NCI-H2029 treated with DMSO at 0.1 percent for 48 hours (cell line): ENCODE measurements at regions not wholly inside any gene's neighbourhood (a gene's known extent, or its start where the extent isn't known, plus 50 kb on each side); places are given as distances from the start of the nearest gene placed in this dataset.
"Not testable (repeated sequence)": the region's sequence is repeated elsewhere in the genome, so short reads cannot be mapped to it uniquely, and the experiment has no call there.

ENCODE experiments used
- DNase-seq: peaks from one replicate; lab custom pipeline; 2025; lab: John Stamatoyannopoulos, UW

DNA sequence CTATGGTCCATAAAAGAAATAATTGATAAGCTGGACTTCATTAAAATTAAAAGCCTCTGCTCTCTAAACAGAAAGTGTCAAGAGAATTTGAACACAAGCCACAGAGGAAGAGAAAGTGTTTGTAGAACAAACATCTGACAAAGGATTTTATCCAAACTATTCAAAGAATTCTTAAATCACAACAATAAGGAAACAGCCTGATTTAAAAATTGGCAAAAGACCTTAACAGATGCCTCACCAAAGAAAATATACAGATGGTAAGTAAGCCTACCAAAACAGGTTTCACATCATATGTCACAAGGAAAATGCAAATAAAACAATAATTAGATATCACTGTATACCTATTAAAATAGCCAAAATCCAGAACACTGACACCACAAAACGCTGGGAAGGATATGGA is 612.0 kb downstream of the TTLL7 start:
- DNase-seq = not testable (repeated sequence)

DNA sequence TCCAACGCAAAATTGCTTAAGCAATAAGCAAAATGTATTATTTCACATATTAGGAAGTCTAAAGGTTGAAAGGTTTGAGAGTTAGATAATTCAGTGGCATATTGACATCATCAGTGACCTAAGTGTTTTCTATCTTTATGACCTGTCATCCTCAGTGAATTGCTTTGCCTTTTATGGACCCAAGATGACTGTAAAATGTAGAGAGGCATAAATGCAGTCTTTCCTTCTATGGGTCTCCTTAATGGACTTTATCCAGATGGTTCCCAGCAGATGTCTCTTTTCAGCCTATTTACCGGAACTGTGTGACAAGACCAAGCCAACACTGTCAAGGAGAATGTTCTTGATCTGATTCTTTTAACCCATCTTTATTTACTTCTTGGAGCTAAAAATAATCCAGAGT is 615.8 kb downstream of the TTLL7 start:
- not testable (repeated sequence) for DNase-seq

DNA sequence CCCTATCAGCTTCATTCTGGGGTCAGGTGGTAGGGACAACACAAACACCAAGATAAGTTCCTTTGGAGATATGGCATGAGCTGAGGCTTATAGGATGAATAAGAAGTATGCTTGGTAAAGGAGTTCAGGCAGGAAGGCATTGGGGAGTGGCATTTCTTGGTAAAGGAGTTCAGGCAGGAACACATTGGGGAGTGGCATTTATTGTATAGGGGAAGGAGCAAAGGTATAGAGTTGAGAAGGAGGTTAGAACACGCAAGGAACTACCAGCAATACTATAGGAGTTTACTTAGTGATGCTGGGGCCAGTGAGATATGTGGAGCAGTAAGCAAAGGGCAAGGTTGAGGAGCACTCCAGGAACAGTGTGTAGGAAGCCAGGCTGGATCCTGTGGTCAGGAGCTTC is 625.9 kb downstream of the TTLL7 start:
- DNase-seq = not testable (repeated sequence)

DNA sequence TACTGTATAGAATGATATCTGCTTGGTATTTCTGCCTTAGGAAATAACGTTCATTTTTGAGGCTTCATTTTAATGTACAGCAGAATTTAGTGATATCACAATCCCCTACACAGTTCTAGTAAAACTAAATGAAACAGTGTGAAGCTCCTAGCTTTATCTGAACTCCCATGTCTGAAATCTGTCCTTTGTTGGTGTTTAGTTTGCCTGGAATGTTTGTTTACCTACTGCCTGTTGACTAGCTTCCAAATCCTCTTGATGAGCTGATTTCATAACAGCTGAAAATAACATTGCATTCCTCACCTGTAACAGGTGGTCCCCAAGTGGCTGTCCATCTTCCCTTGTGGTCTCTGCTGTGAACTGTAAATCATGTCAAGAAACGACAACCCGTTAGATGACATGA is 629.1 kb downstream of the TTLL7 start:
- peak; percentile 2 for DNase-seq

DNA sequence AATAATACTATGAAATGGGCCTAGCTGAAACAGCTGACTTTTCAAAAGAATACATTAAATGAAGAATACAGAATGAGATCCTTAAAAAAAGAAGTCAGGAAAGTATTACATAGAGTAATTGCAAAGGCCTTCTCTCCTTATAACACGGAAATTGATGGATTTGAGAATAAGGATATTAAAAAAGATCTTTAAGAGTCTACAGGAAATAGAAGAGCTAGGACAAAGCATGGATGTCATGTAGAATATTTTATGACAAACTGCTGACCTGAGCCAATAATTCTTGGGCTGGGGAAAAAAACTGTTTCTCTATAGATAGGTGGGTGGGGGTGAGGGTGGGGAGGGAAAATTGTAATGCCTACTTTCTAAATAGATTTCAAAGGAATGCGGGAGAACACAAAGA is 633.6 kb downstream of the TTLL7 start:
- DNase-seq = not testable (repeated sequence)

DNA sequence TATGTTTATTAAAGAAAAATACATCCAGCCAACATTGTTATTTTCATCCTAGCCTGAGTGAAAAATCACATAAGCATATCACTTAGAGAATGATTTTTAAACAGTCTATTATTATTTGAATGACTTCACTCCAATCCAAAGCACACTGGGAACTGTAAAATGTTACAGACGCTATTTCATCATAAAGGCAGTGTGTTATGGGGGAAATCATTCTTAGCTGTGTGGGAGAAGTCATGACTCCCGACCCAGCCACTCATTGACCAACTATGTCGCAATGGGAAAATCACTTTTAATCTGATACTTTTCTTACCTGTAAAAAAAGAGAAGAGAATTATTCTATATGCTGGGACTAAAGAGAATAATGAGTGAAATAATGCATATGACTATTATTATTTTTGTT is 653.6 kb downstream of the TTLL7 start:
- DNase-seq = not testable (repeated sequence)

DNA sequence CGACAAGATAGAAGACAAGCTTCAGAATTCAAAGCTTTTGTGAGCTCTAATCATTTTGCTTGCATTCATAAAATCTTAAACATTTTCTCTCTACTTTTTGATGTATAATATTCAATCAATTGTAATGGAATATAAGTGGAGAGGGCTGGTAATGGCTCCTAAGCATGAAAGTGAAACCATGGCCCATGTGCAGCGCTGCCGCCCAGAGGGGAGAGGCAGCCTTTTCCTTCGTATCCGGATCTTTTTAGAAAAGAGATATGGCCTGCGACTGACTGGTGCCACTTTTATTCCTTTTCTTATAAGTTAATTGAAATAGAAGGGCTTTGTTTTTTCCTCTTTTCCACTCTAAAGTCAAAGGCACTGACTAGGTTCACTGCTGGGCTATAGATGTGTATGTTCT is 655.2 kb downstream of the TTLL7 start:
- DNase-seq = not testable (repeated sequence)

DNA sequence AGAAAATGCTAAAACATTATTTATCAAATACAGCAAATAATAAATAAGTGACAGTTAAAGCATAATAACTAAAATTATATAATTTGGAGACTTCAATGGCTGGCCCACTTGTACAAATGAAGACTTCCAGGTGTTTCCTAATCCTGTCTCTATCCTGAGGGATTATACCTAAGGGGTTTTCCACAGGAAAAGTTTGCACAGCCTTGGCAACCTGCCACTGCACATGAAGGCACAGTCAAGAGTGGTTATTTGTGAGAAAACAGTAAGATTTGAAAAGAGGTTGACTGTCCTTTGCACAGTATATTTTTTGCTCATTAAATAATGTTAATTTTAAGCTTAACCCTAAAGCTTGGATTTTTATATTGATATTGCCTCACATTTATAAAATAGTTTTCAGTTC is 655.9 kb downstream of the TTLL7 start:
- DNase-seq = not testable (repeated sequence)

DNA sequence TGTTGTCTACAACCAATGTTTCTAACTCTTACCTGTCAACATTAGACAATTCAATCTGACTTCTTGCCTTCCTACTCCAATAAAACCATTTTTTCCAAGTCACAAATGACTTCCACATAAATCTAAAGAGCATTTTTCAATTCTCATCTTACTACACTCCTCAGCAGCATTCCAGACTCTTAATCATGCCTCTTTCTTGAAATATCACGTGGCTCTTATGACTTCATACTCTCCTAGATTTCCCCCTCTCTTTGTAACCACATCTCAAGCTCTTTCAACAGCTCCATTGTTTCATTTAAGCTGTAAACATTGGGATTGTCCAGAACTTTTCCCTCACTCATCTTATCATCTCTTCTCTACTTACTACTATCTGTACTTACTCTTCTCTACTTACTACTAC is 666.6 kb downstream of the TTLL7 start:
- not testable (repeated sequence) for DNase-seq

DNA sequence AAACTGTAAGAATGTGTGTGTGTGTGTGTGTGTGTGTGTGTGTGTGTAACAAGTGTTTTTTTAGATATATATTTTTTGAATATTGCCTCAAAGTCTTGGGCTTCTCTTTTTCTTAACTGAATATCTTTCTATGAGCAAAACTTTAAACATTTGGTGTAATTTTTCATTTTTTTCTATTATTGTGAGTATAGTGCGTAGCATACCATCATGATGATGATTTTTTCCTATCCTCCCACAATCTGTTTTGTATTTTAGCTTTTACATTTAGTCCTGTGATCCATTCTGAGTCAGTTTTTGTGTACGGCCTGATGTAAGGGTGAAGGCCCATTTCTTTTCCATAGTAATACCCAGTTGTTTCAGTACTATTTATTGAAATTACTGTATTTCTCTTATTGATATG is 680.6 kb downstream of the TTLL7 start:
- no peak for DNase-seq

DNA sequence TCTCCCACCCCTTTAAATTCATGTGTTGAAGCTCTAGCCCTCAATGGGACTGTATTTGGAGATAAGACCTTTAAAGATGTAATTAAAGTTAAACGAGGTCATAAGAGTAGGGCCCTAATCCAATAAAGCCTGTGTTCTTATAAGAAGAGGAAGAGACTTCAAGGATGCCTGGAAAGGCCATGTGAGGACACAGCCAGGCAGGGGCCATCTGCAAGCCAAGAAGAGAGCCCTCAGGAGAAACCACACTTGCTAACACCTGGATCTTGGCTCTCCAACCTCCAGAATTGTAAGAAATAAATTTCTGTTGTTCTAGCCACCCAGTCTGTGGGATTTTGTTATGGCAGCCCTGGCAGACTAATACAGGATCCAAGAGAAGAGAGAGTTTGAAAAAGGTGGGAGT is 683.5 kb downstream of the TTLL7 start:
- DNase-seq = not testable (repeated sequence)

DNA sequence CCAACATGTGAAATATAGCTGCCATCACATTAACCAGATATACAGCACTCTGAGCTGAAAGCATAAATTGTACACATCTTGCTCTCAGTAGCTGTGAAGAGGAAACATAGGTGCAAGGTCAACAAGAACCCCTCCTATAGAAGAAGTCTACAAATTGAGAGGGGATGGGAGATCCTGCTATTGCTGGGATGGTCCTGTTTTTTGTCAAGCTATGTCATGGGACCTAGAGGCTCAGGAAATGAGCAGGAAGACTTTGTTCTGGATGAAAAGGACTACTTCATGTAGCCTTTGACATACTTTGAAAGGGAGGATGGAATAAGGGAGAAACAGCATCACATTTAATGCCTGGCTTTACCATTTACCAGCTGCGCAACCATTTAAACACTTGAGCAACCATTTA is 688.8 kb downstream of the TTLL7 start:
- not testable (repeated sequence) for DNase-seq

DNA sequence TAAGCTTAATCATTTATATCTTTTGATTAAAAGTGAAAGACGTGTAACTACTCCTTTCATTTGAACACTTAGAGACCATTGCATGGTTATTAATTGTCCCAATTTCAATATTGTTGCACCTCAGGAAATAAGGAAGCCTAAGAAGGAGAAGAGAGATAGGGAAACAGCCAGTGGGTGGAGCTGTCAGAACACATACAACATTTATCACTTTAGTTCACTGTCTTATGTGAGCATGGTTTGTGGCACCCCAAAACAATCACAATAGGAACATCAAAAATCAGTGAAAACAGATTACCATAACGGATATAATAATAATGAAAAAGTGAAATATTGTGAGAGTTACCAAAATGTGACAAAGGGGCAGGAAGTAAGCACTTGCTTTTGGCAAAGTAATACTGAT is 689.9 kb downstream of the TTLL7 start:
- DNase-seq = not testable (repeated sequence)

DNA sequence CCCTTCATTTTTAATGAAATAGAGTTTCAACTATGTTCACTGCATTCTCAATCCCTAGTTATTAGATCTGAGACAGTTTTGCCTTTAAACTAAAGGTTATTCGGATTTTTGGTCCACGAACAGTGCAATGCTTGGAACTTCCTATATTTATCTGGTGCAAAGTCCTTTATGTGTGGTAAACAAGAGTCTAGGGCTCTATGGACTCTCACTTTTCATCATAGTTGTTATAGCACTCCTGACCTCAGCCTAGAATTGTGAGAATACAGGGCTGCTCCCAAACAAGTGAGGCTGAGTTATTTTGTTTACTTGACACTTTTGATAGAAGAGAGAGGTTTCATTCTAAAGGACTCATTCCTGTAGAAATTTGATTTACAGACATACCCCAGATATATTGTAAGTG is 692.1 kb downstream of the TTLL7 start:
- not testable (repeated sequence) for DNase-seq

DNA sequence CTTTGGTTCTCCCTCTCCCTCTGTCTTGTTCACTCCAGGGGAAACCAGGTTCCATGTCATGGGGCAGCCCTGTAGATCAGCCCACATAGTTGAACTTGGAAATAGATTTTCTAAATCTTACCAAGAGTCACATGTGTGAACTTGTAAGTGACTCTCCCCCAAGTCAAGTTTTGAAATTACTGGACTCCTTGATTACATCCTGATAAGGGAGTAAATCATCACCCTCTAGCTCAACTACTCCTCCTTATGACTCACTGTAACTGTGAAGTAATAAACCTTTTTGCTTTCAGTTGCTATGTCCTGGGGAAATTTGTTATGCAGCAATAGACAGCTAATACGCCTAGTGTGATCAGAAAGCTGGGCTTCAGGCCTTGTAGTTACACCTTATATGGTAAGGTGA is 703.3 kb downstream of the TTLL7 start:
- DNase-seq = not testable (repeated sequence)

DNA sequence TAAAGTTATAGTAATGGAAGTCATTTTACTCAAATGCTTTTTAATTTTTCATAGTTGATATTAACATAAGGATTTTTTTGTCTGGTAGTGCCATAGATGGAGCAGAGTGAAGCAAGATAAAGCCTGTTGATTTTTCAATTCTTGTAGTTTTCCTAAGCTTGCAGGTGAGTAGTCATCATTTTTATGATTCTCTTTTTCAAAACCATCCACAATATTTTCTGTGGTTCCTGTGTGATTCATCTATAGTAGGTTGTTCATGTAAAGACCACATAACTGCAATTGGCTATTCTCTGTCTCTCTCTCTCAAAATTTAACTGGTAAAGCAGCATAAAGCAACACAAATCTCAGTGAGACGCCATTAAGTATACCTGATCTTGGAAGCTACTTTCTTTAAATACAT is 711.5 kb downstream of the TTLL7 start:
- not testable (repeated sequence) for DNase-seq

DNA sequence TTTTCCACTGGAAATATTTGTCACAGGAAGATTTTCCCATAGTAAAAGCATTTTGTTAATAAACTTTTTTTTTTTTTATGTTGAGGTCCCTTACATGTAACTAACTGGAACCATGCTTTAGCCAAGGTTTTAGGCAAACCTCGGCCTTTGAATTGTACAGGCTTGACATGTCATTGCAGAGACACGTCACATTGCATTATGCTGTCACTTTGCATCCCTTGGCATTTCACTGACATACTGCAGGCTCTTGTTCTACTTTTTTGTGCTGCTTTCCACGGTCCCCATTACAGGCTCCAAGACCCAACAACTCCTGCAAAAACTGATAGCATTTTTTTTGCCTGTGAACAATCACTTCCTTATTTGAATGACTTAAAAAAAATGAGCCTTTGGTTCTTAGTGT is 724.3 kb downstream of the TTLL7 start:
- not testable (repeated sequence) for DNase-seq

DNA sequence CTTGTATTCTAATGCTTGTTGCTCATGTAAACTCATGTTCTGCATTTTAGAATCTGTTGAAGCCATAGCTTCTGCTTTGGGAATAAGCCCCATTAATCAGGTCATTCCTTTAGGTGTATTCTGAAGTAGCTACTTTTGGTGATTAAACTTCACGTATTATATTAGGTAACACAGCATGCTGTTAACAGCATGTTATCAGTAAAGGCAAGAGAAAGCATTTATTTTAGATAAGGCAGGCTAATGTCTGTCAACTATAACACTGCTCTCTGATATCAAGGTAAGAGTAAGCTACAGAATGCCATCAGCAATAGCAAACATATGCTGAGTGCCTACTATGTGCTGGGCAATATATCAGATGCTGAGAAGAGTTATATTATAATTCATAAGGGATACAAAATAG is 726.4 kb downstream of the TTLL7 start:
- DNase-seq = not testable (repeated sequence)

DNA sequence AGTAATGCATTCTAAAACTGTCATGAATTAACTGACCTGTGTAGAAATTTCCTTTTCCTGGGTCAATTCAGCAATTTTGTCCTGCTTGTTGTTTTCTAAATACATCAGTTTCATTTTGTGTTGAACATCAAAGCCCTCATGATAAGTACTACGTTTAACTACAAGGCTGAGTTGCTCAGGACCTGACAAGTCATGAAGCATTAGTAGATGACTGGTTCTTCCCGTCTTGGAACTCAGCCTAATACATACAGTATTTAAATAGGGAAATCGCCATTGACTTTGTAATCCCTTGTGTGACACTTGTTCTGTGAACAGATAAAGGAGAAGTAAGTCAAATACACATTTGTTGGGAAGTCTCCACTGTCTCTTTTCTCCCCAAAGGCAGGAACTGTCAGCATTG is 727.1 kb downstream of the TTLL7 start:
- DNase-seq = not testable (repeated sequence)

DNA sequence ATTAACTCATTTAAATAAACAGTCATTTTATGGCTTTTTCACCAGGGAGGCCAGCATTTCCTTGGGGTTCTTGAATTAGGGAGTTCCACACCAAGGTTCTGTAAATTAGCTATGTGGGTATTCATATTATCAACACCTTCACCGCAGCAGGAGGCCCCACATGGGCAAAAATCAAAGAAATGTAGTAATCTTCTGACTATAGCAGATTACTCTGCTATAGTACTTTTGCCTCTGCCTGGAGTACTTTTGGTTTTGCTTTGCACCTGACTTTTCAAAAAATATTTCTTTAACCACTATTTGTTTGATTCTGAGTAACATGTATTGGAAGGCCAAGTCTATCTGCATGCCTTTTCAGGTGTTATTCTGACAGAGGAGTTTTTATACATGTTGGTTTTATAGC is 728.1 kb downstream of the TTLL7 start:
- DNase-seq = not testable (repeated sequence)

DNA sequence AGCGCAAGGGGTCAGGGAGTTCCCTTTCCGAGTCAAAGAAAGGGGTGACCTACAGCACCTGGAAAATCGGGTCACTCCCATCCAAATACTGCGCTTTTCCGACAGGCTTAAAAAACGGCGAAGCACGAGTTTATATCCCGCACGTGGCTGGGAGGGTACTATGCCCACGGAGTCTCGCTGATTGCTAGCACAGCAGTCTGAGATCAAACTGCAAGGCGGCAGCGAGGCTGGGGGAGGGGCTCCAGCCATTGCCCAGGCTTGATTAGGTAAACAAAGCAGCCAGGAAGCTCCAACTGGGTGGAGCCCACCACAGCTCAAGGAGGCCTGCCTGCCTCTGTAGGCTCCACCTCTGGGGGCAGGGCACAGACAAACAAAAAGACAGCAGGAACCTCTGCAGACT is 735.1 kb downstream of the TTLL7 start:
- not testable (repeated sequence) for DNase-seq

DNA sequence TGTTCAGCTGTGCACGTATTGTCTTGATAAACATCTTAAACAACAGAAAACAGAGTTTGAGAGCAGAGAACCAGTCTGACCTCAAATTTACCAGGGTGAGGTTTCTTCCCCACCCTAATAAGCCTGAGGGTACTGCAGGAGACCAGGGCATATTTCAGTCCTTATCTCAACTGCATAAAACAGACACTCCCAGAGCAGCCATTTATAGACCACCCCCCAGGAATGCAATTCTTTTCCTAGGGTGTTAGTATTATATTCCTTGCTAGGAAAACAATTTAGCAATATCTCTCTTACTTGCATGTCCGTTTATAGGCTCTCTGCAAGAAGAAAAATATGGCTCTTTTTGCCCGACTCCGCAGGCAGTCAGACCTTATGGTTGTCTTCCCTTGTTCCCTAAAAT is 747.2 kb downstream of the TTLL7 start:
- DNase-seq = not testable (repeated sequence)

DNA sequence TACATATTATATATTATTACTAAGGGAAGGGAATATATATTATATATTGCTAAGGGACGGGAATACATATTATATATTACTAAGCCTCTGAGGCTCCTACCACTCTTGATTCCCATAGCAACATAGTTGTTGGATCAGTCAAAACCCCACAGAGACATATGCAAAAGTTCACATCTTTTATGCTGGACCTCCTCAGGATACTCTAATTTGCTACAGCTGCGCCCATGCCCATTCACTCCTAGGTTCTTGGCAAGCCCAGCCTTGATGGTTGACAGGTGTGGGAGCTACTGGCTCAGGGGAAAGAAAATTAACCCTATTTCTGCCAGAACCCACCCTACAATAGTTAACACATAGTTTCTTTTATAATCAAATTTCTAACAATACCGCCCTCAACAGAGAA is 752.2 kb downstream of the TTLL7 start:
- peak; percentile 23 for DNase-seq

DNA sequence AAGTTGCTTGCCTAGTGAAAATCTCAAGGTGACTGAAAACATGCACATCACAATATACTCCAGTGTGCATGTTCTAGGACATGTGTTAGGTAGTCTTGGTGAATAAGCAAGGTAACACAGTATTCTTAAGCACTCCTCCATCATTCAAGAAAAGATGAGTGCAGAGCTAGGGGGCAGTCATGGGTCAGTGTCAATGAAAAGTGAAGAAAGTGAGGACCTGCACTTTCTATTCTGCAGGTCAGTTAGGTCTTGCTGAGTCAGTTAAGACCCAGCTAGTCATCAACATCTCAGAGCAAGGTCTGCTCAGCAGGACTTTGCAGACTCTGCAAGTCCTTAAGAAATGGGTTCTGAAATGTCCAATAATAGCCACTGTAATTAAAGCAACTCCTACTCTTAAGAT is 754.1 kb downstream of the TTLL7 start:
- DNase-seq = not testable (repeated sequence)

DNA sequence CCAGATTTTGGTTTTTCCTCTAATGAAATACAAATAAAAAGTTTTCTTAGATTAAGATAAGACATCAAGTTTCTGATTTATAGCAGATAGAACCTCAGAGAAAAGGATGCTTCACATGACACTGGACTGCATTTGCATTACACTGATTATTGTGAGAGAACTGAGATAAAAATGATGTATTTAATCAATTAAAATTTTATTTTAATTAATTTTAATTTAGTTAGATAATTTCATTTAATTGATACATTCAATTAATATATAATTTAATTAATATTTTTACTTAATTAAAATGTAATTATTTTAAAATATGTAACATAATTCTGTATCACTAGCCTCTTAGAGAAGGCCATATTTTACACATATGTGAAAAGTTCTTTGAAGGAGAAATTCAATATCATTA is 759.4 kb downstream of the TTLL7 start:
- not testable (repeated sequence) for DNase-seq
